WTC11 (cell line): ENCODE measurements at regions not wholly inside any gene's neighbourhood (a gene's known extent, or its start where the extent isn't known, plus 50 kb on each side); places are given as distances from the start of the nearest gene placed in this dataset.

ENCODE experiments used
- ATAC-seq: fragments of 200-7000 bp; cut with Tn5 transposase; 2 replicates; pipeline ENCODE4 v1.10.0; 2021; ENCODE audit warnings: mild to moderate bottlenecking, moderate library complexity
- CTCF ChIA-PET: fragments of 300-600 bp; sonication (Branson Sonifier 250); formaldehyde crosslinking; loops from one replicate; lab custom pipeline; 2021; ENCODE audit warnings: antibody characterized with exemption; lab: Charles Lee
- POLR2A ChIA-PET: fragments of 350-600 bp; sonication (Branson Sonifier 250); formaldehyde crosslinking; loops from one replicate; lab custom pipeline; 2021; ENCODE audit warnings: antibody characterized with exemption; lab: Charles Lee
- DNase-seq: peaks from one replicate; pipeline ENCODE4 v3.0.0; 2021; ENCODE audit warnings: low spot score
- H3K27ac Mint-ChIP-seq: 2 replicates; pipeline ENCODE4 v1.8.0; 2021; ENCODE audit warnings: mixed read lengths
- H3K27me3 Mint-ChIP-seq: 2 replicates; pipeline ENCODE4 v1.8.0; 2021; ENCODE audit warnings: low read depth, mild to moderate bottlenecking, moderate library complexity, mixed read lengths
- H3K36me3 Mint-ChIP-seq: 2 replicates; pipeline ENCODE4 v1.8.0; 2021; ENCODE audit warnings: mixed read lengths
- H3K4me1 Mint-ChIP-seq: 2 replicates; pipeline ENCODE4 v1.8.0; 2022; ENCODE audit warnings: mixed read lengths
- H3K4me3 Mint-ChIP-seq: 2 replicates; pipeline ENCODE4 v1.8.0; 2021; ENCODE audit warnings: mild to moderate bottlenecking, moderate library complexity, mixed read lengths
- H3K9me3 Mint-ChIP-seq: 2 replicates; pipeline ENCODE4 v1.8.0; 2021; ENCODE audit warnings: mixed read lengths
- ARID4B ChIP-seq: sonication (generic); formaldehyde crosslinking; IDR thresholded peaks from 2 replicates; pipeline ENCODE4 v1.8.0; 2023; ENCODE audit warnings: missing genetic modification reagents, mild to moderate bottlenecking, borderline replicate concordance
- ATF1 ChIP-seq: sonication (generic); formaldehyde crosslinking; IDR thresholded peaks from 2 replicates; pipeline ENCODE4 v1.8.1; 2023; ENCODE audit warnings: mild to moderate bottlenecking, moderate library complexity, missing genetic modification reagents
- ATF2 ChIP-seq: sonication (generic); formaldehyde crosslinking; IDR thresholded peaks from 2 replicates; pipeline ENCODE4 v1.8.1; 2022; ENCODE audit warnings: low read depth, missing genetic modification reagents, borderline replicate concordance
- ATF6 ChIP-seq: sonication (generic); formaldehyde crosslinking; IDR thresholded peaks from 2 replicates; pipeline ENCODE4 v1.8.1; 2023; ENCODE audit warnings: mild to moderate bottlenecking, missing genetic modification reagents
- CBFB ChIP-seq: sonication (generic); formaldehyde crosslinking; IDR thresholded peaks from 2 replicates; pipeline ENCODE4 v1.8.1; 2022; ENCODE audit warnings: mild to moderate bottlenecking, low read depth, missing genetic modification reagents
- E2F5 ChIP-seq: sonication (generic); formaldehyde crosslinking; IDR thresholded peaks from 2 replicates; pipeline ENCODE4 v1.8.1; 2022; ENCODE audit warnings: mild to moderate bottlenecking, moderate library complexity, missing genetic modification reagents
- ERG ChIP-seq: fragments of 250-450 bp; sonication (Bioruptor Pico); IDR thresholded peaks from 2 replicates; pipeline ENCODE4 v1.8.0; 2021; ENCODE audit warnings: mild to moderate bottlenecking
- GRHL2 ChIP-seq: fragments of 250-450 bp; sonication (Bioruptor Pico); IDR thresholded peaks from 2 replicates; pipeline ENCODE4 v1.8.0; 2022; ENCODE audit warnings: mild to moderate bottlenecking, moderate library complexity; ENCODE audit not compliant: insufficient replicate concordance, severe bottlenecking
- IRF1 ChIP-seq: sonication (generic); formaldehyde crosslinking; IDR thresholded peaks from 2 replicates; pipeline ENCODE4 v1.8.0; 2023; ENCODE audit warnings: missing genetic modification reagents
- JAZF1 ChIP-seq: fragments of 250-450 bp; sonication (Bioruptor Pico); IDR thresholded peaks from 2 replicates; pipeline ENCODE4 v1.9.0; 2021; ENCODE audit warnings: moderate library complexity, mild to moderate bottlenecking, inconsistent platforms
- NFE2L1 ChIP-seq: sonication (generic); formaldehyde crosslinking; IDR thresholded peaks from 2 replicates; pipeline ENCODE4 v1.8.1; 2023; ENCODE audit warnings: missing genetic modification reagents
- SOX15 ChIP-seq: fragments of 250-450 bp; sonication (Bioruptor Pico); IDR thresholded peaks from 2 replicates; pipeline ENCODE4 v1.9.0; 2021; ENCODE audit warnings: mild to moderate bottlenecking
- TEAD1 ChIP-seq: sonication (generic); formaldehyde crosslinking; IDR thresholded peaks from 2 replicates; pipeline ENCODE4 v1.8.0; 2022; ENCODE audit warnings: mild to moderate bottlenecking, missing genetic modification reagents
- ZMAT4 ChIP-seq: fragments of 250-450 bp; sonication (Bioruptor Pico); IDR thresholded peaks from 2 replicates; pipeline ENCODE4 v1.9.0; 2021; ENCODE audit warnings: mild to moderate bottlenecking
- ZNF232 ChIP-seq: sonication (generic); formaldehyde crosslinking; IDR thresholded peaks from 2 replicates; pipeline ENCODE4 v1.8.0; 2022; ENCODE audit warnings: mild to moderate bottlenecking, missing genetic modification reagents
- ZNF263 ChIP-seq: sonication (generic); formaldehyde crosslinking; IDR thresholded peaks from 2 replicates; pipeline ENCODE4 v1.8.1; 2022; ENCODE audit warnings: low read depth, mild to moderate bottlenecking, moderate library complexity, missing genetic modification reagents
- ZNF396 ChIP-seq: fragments of 250-450 bp; sonication (Bioruptor Pico); IDR thresholded peaks from 2 replicates; pipeline ENCODE4 v1.8.0; 2021; ENCODE audit warnings: mild to moderate bottlenecking, moderate library complexity, borderline replicate concordance

GRCh38 chr3:68560728-68561127 is 371.6 kb downstream of the TAFA4 start:
- H3K36me3 Mint-ChIP-seq, result no peaks in the 10 kb centered on the region

More at GRCh38 chr3:68560728-68561127, 371.6 kb downstream of the TAFA4 start:
- DNase-seq, result no peak
- ChIA-PET CTCF (no interaction called here), POLR2A (no interaction called here)
- Mint-ChIP-seq H3K9me3 (peaks cover 5% of the 10 kb centered on the region; the same call in 1 of the 2 replicates), H3K4me1 (peaks cover 8% of the 10 kb centered on the region), H3K27ac (no peak overlapping the region), H3K4me3 (no peak overlapping the region), H3K27me3 (no peaks in the 10 kb centered on the region)
- ATAC-seq, result no peak
- no peak for TF ChIP-seq ZNF232 (CRISPR knock-in tag)
- TF ChIP-seq IRF1, result no peak
- no peak for TF ChIP-seq E2F5 (CRISPR knock-in tag)
- no peak for TF ChIP-seq JAZF1 (CRISPR knock-in tag)
- TF ChIP-seq ATF6 (CRISPR knock-in tag), result no peak
- no peak for TF ChIP-seq ZMAT4 (CRISPR knock-in tag)
- TF ChIP-seq CBFB, result no peak
- TF ChIP-seq ARID4B (CRISPR knock-in tag), result no peak
- TF ChIP-seq ATF1 (CRISPR knock-in tag), result no peak
- no peak for TF ChIP-seq ERG (CRISPR knock-in tag)
- no peak for TF ChIP-seq NFE2L1 (CRISPR knock-in tag)
- TF ChIP-seq ATF2 (CRISPR knock-in tag), result no peak
- no peak for TF ChIP-seq ZNF263 (CRISPR knock-in tag)
- no peak for TF ChIP-seq ZNF396 (CRISPR knock-in tag)
- no peak for TF ChIP-seq SOX15 (CRISPR knock-in tag)
- no peak for TF ChIP-seq GRHL2 (CRISPR knock-in tag)
- TF ChIP-seq TEAD1 (CRISPR knock-in tag), result no peak
